ENCODE measurements at regions not wholly inside any gene's neighbourhood (a gene's known extent, or its start where the extent isn't known, plus 50 kb on each side); places are given as distances from the start of the nearest gene placed in this dataset.

DNA sequence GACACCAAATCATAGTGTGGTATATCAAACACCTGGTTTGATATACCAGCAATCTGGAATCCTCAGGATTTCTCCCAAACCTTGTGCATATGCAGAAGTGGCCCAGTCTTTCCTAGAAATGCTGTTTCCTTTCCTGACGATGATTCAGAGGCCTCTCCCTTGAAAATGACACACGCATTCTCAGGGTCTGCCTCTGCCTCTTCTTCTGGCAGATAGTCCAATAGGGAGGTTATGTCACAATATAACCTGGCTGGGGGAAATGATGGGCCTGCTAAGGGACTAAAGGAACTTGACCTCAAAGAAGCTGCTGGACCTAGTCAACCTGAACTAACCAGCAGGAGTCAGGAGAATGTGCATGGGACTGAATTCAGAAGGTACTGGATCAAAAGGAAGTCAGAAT lies 435.2 kb downstream of the IDS start:
- Histone ChIP-seq H3K27ac (no peak overlapping the region), H3K36me3 (no peaks in the 10 kb centered on the region), H4K20me1 (no peaks in the 10 kb centered on the region), H3K9ac (no peak overlapping the region), H3K4me3 (no peak overlapping the region), H3K27me3 (no peaks in the 10 kb centered on the region), H3K4me2 (no peak overlapping the region), H3K9me3 (no peaks in the 10 kb centered on the region), H3K4me1 (no peaks in the 10 kb centered on the region)
- TF ChIP-seq Cebpa-rat (IDR thresholded peaks at IDR 0.05), result no peak

DNA sequence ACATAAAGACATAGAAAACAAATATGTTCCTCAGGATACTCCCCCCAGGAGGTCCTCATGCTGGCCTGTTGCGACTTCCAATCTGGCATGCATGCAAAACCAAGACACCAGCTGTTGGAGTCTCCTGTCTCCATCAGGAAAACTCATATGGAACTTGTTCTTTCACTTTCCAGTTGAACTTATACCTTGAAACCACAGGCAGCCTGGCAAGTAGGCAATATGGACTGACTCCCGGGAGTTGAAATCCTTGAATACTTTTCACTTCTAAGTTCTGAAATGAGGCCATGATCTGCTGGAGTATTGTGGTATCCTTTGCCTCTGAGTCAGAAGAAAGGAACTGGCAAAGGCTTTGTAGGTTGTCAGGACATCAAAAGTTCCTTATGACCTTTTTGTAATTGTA lies 444.2 kb downstream of the IDS start:
- no peak for TF ChIP-seq Cebpa-rat (IDR thresholded peaks at IDR 0.05)
- no peaks in the 10 kb centered on the region for H3K27me3 ChIP-seq
- no peaks in the 10 kb centered on the region for H4K20me1 ChIP-seq
- H3K4me3 ChIP-seq, result no peak overlapping the region
- H3K4me2 ChIP-seq, result no peak overlapping the region
- 0 out of 2 replicates have a peak, but pooled peaks cover 3% of the 10 kb centered on the region for H3K9me3 ChIP-seq
- no peak overlapping the region for H3K9ac ChIP-seq
- H3K4me1 ChIP-seq, result no peaks in the 10 kb centered on the region
- no peaks in the 10 kb centered on the region for H3K36me3 ChIP-seq
- no peak overlapping the region for H3K27ac ChIP-seq
